CD4-positive, alpha-beta T cell treated with Interleukin-15 for 4 hours (primary cell): ENCODE measurements at regions not wholly inside any gene's neighbourhood (a gene's known extent, or its start where the extent isn't known, plus 50 kb on each side); places are given as distances from the start of the nearest gene placed in this dataset.

Experiments
- DNase-seq: peaks from one replicate; pipeline ENCODE4 v3.0.0-alpha.2; 2020; ENCODE audit warnings: low spot score

DNA sequence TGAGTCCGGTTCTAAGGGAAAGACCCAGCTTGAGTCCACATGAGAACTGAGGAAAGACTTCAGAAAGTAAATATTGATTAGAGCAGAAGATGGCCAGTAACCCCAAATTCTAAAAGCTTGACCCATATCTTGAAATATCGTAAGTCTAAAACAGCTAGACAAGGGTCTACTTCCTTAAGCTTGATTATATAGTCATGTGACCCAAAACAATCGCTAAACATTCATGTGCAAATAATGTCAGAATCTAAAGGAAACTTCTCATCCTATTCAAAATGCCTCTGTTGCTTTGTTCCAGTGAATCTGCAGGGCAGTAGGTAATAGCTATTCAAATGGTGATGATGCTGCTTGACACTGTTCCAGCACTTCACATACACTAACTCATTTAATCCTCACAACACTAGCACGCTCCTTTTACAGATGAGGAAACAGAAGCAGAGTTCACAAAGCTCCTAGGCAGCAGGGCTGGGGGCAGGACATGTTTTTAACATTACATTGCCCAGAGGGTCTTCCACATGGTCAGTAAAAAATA, 52.6 kb downstream of the TCF20 start:
- no peak for DNase-seq

DNA sequence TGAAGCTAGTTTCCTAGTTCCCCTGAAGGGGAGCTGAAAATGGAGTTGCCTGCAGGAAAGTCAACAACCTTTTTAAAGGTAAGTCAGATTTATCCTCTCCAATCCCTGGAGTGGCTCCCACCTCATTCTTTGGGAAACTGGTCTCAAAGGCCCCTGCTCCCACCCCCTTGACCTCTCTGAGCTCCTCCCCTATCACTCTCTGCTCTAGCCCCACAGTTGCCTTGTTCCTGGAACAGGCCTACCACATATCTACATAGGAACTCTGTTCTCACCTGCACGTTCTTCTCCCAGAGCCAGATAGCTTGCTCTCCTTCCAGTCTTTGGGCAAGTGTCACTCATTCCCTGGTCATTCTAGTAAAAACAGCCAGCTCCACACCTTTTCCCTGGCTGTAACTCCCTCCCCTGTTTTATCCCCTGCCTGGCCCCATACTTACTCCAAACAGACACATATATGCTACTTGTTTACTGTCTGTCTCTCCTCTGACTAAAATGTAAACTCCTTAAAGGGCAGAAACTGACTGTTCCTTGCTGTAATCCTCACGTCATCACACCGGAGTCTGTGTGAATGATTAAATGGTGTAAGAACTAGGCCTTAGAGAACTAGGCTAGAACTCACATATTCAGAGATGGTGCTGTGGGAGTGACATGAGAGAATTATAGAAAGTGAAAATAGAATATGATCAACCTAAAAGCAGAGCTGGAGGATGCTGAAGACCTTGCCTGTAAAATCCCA, 53.3 kb downstream of the TCF20 start:
- no peak for DNase-seq

DNA sequence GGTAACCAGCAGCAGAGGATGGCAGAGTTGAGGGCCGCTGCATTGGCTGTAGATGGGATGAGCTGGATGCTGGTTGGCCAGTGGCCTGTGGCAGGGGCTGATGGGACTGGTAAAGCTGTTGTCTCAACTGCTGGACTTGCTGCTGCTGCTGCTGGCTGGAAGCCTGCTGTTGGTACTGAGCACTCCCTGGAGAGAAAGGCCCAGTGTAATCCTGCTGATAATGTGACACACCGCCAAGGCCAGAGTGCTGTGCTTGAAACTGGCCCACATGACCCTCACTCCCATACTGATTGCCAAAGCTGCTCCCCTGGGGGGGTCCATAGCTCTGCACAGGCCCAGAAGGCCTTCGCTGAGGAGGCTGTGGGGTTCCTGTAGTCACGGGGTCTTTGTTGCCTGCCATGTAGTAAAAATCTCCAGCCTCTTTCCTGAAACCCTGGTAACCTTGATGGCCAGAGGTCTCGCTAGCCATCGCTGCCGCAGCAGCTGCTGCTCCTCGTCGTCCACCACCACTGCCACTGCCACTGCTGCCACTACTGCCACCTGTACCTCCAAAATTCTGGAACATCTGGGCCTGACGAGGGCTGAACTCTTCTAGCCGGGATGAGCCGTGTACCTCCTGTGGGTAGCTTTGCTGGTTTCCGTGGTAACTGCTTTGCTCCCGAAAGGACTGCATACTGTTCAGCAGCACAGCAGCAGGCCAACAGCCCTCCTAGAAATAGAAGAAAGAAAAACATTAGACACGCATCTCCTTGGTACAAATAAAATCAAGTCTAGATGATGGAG, 55.6 kb downstream of the TCF20 start:
- no peak for DNase-seq

DNA sequence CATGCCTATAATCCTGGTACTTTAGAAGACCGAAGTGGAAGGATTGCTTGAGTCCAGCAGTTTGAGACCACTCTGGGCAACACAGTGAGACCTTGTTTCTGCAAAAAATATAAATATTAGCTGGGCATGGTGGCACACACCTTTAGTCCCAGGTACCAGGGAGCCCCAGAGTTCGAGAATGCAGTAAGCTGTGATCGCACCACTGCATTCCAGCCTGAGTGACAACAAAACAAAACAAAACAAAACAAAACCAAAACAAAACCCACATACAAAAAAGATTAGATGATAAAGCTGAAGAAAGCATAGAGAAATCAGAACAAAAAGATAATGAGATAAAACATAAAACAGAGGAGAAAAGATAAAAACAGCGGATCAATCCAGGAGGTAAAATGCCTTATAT, 62.1 kb downstream of the TCF20 start:
- no peak for DNase-seq

DNA sequence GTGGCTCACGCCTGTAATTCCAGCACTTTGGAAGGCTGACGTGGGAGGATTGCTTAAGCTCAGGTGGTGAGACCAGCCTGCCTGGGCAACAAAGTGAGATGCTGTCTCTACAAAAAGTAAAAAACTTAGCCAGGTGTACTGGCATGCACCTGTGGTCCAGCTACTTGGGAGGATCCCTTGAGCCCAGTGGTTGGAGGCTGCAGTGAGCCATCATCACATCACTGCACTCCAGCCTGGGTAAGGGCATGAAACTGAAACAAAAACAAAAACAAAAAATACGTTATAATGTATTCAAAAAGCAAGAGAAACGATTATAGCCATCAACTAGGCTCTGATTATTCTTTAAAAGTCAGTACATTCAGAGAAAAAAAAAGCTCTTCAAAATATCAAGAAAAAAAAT, 62.5 kb downstream of the TCF20 start:
- DNase-seq, result no peak

DNA sequence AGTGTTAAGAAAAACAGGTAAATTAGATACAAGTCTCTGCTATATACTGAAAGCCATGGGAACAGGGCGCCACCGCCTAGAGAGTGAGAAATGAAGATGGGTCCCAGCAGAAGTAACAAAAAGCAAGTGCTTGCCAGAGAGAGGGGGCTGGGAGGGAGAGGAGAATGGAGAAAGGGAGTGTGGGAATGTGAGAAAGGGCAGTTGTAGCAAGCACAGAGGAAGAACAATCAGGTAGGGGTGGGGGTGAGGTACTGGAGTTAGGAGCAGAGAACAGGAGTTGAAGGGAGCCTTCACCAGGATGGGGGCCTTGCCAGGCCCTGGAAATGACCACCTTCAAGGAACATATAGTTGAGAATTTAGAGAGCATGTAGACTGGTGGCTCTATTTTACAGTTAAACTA, 66.8 kb downstream of the TCF20 start:
- DNase-seq, result no peak

DNA sequence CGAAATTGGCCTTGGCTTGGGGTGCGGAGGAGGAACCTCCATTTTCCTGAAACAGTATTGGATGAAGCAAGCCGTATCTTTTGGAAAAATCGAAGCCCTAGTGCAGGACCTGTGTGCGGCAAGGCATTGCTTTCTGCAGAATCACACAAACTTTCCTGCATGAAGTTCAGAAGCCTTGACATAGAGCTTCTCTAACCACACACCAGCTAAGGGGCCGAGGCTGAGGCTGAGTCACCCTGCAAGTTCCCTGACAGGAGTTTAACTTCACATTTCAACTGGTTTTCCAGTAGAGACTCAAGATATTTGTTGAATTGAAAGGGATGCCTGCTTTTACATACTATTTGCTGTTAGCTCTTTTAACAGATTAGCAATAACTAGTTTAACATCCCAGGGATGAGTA, 67.8 kb downstream of the TCF20 start:
- DNase-seq, result peak; percentile 61

DNA sequence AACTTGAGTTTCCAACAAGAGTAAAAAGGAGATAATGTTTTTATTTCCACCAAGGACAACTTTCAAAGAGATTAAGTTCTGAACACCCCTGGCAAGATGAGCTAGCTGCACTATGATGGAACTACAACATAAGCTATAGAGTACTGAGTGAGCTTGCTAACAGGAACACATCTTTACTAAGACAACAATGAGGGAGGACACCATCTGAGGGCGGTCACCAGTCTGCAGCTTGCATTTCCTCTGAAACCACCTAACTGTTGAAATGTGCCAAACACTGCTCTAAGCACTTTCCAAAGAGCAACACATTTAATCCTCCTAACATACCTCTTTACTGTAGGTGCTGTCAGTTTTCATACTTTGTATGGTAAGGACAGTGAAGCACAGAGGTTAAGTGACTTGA, 68.4 kb downstream of the TCF20 start:
- peak; percentile 53 for DNase-seq

DNA sequence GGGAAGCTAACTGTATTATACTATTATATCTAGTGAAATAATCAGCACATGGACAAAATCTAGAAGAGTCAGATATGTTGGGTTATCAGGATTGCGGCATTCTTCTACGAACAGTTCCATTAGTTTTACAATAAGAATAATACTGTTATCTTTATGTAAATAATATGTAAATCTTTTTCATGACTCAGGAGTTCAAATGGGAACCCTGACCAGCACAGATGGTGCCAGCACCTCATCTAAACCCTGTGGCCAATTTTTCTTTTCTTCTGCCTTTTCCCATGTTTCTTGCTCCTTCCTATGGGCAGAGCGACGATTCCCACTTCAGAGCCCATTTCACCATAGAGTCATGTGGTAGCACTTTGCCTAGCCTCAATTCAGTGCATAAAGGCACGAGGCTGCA, 68.4 kb upstream of the CYP2D6 start:
- no peak for DNase-seq

DNA sequence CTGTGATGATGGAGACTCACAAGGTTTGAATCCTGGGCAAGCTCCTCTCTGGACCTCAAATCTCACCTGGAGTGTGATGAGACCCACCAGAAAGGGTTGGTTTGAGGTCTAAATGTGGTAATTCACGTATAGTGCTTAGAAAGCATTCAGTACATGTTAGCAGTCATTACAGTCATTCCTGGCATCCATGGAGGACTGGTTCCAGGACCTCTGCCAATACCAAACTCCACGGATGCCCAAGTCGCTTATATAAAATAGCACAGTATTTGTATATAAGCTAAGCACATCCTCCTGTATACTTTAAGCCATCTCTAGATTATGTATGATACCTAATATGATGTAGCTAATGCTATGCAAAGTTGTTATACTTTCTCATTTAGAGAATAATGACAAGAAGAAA, 67.6 kb upstream of the CYP2D6 start:
- no peak for DNase-seq

DNA sequence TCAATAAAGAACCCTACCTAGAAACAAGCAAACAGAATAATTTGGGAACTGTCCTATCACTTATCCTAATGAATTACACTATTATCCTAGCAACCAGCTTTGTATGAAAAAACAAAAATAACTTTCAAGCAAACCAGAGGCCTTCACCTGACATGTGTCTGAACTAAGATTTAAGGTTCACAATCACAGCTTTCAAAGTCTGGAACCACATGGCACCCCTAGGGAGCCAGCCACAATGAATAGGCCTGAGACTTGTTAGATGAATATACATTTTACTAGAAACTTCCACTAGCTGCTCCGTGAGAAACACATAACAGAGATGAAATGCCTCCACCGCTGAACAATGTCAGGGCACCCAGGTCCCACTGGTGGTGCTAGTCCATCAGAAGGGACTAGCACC, 65.8 kb upstream of the CYP2D6 start:
- DNase-seq, result no peak

DNA sequence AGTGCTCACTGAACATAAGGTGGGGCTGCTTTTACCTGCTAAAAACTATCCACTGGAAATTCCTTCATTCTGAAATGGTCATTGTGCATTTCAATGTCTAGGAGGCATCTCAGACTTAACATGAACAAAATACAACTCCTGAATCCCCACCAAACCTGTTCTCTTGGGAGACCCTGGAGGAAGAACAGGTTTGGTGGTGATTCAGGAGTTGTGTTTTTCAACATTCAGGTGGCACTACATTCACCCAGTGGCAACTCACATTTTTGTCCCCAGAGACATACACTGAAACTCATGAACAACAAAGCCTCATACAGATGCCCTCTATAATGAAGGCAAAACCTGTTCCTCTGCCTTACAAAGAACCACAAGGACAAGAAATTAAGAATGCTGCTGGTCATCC, 64.3 kb upstream of the CYP2D6 start:
- DNase-seq, result no peak

DNA sequence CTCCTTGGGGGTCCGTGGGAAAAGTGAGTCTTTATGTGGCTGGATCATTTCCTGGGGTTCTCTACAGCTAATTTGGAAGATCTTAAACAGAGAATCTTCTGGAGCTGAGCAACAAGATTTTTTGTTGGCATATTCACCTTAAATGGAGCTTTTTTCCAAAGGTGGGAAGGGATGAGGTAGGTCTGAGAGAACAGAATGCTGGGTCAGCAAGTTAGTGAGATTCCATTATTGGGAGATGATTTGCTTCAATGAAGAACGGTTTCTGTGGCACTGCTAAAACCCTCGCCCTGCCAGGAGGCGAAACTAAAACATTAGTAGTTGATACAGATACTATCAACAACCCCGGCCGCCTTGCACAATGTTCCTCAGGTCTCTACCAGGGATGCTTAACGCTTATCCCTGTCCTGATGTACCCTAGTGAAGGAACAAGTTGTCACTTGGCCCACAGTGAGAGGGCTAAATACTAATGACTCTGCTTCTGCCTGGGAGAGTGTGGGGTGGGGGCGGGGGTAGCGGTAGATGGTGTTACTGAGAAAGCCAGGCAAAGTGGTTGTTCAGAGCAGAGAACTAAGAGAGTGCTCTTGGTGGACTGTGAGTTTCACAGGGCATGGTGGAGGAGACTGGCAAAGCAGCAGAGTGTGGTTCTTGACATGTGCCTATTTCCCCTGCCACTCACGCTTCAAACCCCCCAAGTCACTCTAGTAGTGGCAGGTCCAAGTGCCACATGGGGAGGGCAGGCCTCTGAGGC, 63.7 kb upstream of the CYP2D6 start:
- DNase-seq, result no peak

DNA sequence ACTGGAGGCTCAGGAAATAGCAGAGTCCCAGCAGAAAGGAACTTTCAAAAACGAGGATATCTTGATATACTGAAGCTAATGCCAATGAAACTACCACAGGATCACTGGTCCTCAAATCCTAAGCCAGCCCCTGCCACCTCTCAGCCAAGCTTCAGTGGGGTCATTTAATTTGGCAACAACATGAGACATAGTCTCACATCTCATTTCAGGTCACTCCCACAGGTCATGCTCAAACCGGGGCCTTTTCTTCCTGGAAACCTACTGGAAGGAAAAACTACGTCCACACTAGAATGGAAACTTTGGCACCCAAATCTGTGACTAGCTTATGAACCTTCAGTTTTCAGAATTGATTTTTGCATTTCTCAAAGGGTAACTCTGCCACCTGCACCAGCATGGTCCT, 61.9 kb upstream of the CYP2D6 start:
- DNase-seq, result no peak

DNA sequence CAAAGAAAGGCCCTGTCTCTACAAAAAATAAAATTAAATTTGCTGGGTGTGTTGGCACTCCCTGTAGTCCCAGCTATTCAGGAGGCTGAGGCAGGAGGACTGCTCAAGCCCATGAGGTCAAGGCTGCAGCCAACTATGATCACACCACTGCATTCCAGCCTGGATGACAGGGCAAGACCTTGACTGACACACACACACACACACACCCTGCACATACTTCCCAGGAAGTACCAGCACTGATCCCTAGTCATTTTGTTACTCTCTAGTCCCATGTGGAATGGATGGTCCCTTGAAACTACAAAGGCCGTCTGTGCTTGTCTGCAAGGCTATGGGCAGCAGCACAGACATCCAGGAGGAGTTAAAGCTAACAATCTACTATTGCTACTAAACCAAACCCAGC, 59.7 kb upstream of the CYP2D6 start:
- no peak for DNase-seq

DNA sequence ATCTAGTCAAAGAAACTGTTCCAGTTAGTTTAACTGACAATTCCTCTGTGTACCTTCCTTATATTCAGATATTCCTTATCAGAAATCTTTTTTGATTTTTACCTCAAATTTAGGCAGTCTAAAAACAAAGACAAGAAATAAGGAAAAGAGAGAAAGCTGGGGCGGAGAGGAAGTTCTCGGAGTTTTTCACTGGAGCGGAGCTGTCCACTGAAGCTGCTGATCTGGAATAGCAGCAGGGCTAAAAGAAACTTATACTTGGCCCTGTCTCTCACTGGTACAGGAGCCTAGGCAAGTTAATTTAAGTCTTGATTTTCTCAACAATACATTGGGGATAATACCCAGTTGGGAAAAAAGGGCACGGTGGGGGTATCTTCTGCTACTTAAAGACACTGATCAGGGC, 59.2 kb upstream of the CYP2D6 start:
- DNase-seq, result no peak

DNA sequence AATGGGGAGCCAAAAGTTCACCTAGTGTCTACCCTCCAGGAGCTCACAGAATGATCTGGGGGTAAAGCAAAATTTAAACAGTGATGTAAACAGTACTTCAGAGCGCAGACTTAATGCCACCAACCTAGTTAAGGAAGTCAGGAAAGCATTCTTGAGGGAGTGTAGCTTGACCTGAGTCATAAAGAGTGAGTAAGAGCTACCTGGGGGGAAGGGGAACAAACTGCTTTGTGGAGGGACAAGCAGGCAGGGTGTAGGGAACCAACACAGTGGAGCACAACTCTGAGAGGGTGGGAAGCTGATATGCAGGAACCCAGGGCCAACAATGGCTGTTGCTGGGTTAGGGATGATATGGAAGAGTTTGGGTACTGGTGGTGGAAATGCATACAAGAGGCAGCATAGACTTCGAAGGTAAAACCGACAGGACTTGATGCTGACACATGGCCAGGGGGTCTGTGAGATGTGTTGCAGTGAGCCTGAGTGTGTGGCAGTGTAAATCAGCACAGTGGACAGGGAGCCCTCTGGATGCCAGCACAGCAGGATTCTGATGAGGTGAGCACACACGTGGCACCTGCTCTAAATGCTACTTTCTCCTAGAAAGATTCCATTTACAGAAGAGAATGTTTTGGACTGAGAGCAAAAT, 58.3 kb upstream of the CYP2D6 start:
- no peak for DNase-seq

DNA sequence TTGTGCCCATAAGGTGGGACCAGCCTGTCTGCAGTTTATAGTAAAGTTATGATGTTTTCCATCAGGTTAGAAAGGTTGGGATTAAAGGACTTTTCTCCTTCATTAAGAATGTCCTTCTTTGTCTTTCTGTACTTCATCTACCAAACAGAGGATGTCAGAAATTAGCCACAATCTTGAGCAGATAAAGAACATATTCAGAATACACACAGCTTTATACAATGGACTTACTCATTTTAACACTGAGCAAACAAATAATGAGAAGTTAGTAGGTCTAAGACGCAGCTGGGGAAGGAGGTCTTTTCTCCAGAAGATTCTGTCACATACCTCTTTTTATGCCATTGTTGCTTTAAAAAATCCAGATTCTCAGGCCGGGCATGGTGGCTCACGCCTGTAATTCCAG, 57.0 kb upstream of the CYP2D6 start:
- no peak for DNase-seq

DNA sequence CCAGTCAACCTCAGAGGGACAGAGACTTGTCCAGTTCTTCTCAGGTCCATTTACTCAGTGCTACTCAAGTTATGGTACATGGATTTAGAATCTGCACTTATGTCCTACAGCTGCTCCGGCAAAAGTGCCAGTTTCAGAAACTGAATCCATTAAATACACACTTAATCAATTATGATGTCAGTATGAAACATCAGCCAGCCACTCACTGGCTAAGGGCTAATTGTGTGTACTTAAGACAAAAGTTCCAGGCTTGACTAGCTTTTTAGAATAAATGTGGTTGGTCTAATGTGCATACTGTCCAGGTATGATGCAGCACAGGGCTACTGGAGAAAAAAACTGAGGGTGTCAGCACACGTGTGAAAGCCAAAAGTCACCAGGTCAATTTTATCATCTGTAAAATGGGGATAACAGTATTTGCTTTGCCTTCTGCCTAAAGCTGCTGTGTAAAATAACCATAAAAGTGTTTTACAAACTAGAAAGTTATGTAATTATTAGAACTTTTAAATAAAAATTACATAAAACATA, 55.4 kb upstream of the CYP2D6 start:
- no peak for DNase-seq

DNA sequence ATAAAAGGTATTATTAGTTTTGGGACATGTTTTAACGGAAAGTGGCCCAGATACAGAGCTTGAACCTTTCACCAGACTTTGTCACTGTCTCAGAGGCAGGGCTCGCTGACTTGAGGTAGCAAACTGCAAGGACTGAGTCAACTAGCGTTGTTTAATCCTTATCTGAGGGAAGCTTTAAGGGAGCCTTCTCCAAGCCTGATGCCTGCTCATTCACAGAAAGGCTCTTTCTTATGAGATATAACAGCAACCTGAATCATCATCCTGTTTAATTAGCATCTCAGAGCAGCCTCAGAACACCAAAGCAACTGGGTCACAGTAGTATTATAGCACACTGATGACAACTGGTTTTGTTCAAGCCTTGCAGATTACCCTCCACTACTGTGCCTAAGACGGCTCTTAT, 54.2 kb upstream of the CYP2D6 start:
- peak; percentile 36 for DNase-seq

DNA sequence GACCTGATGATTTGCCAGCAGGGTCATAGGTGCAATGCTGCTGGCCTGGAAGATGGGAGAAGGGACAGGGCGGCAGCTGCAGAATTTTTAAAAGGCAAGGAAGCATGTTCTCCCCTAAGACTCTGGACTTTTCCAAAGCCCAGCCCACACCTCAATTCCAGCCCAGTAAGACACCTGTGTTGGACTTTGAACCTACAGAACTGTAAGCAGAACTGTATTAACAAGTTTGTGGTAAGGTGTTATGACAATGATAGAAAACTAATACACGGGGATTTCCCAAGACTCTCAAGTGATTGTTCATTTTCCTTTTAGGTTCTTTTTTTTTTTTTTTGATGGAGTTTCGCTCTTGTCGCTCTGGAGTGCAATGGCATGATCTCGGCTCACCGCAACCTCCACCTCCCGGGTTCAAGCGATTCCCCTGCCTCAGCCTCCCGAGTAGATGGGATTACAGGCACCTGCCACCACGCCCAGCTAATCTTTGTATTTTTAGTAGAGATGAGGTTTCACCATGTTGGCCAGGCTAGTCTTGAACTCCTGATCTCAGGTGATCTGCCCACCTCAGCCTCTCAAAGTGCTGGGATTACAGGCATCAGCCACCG, 53.0 kb upstream of the CYP2D6 start:
- peak; percentile 41 for DNase-seq
